HG03159 (cell line): ENCODE measurements at regions not wholly inside any gene's neighbourhood (a gene's known extent, or its start where the extent isn't known, plus 50 kb on each side); places are given as distances from the start of the nearest gene placed in this dataset.

ENCODE experiments used
- ATAC-seq: cut with Tn5 transposase; IDR thresholded peaks from one replicate; pipeline ENCODE4 v1.9.1; 2021; ENCODE audit warnings: mild to moderate bottlenecking, moderate library complexity; ENCODE audit not compliant: unreplicated experiment

DNA sequence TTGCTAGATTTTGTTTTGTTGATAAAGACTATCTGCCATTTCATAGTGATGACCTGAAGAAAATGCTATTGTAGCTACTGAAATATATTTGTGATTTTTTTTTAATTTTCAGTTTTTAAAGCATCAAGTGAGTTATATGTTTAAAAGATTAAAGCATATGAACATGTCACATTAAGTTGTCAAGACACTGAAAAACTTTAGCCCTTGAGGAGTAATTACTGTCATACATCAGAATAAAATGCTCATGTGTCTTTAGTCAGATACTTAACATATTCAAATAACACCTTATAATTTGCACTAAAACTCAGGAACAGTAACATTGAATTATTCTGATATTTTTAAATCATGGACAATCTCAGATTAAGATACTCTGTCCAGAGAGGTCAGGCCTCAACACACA lies 108.1 kb upstream of the ATXN7L3B start:
- ATAC-seq, result no peak

DNA sequence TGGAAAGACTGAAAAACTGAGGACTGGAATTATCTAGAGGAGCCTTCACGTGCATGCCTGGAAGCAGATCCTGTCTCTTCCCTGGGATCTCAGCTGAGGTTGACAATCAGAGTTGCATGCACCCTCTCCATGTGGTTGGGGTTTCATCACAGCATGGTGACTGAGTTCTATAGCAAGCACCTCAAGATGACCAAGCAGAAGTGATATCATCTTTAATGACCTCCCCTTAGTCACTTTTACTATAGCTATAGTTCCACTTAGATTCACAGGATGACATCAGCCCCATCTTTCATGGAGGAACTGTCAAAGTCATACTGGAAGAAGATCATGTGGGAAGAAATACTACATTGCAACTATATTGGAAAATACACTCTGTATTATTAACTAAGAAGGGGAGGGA lies 105.8 kb upstream of the ATXN7L3B start:
- ATAC-seq, result no peak

DNA sequence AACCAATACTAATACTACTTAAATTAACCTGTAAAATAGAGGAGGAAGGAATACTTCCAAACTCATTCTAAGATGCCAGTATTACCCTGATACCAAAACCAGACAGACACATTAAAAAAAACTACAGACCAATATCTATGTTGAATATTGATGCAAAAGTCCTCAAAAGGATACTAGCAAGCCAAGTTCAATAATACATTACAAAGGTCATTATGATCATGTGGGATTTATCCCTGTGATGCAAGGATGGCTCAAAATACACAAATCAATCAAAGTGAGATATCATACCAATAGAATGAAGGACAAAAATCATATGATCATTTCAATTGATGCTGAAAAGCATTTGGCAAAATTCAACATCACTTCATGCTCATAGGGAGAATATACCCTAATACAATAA lies 97.2 kb upstream of the ATXN7L3B start:
- ATAC-seq, result no peak

DNA sequence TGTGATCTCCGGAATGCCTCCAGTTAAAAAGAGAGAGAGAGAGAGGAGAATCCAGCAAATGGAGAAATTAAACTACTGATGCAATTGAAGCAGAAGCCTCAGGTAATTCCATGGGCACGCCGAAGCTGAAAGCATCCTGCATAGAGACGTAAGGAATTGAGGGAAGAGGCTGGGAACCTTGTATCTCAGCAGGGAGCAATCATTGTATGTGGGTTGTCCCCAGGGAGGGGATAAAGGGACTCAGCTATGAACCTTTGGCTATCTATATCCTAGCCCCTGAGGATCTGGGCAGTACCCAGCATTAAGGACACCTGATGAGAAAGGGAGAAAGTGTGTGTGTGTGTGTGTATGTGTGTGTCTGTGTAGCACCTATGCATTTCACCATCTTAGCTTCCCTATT lies 95.8 kb upstream of the ATXN7L3B start:
- ATAC-seq, result no peak

DNA sequence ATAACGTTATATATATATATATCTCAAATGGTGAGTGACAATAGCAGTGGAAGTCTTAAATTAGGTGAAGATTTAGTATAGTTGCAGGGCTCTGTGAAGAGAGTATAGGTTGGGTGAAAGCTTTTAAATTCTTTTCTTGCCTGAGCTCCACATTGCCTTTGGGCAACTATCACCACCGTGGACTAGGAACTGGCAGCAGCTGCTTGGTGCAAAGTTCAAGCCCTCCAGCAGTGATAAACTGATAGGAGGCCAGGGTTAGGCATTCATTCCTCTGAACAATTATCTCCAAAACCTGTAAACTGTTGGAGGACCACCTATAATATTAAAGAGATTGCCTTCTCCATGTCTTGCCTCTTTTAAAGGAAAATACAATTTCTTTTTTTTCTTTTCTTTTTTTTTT lies 91.2 kb upstream of the ATXN7L3B start:
- no peak for ATAC-seq

DNA sequence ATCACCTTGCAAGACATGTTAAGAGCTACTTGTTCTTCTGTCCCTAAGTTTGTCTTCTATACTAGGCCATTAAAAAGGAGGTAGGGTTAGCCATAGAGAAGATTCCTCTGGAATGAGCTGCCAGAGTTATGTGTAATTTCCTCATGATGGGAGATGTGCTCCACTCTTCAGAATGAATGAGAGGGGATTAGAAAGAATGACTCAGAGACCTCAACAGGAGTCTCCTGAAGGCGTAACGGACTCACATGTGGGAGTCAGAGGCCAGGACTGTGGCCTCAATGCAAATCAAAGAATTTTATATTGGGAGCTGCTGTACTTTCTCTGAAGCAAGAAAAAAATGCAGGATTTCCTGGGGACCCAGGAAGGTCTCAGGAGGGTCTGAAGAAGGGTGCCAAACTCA lies 87.8 kb upstream of the ATXN7L3B start:
- no peak for ATAC-seq

DNA sequence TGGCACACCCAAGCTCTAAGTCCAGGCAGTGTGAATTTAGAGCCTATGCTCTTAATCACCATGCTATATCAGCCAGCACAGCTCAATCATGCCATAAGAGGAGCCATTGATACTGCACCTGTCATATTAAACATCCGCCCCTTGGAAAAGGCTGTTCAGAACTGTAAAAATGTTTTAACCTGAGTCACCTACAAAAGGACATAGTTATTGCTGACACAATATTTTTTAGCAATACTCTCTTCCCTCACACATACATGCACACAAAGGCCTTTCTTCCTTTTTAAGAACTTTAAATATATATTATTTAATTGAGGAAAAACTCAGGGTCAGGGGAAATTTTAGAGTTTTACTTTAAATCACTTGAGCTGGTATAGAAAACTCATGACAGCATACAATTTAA lies 83.5 kb upstream of the ATXN7L3B start:
- no peak for ATAC-seq

DNA sequence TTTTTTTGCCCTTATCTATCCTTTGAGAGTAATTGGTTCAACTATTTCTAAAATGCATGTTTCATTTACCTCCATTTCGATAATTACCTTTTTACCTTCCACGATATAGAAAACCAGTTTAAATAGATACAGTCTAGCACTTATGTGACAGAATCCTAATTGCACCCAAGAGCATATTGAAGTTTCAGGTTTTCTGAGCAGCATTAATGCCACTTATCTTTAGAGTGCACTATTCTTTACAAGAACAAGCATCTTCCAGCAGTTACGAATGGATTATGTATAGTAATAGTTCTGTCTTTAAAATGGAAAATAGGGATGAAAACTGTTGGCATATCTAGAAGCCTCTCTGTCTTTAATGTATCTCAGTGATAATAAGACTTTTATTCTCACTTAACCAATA lies 82.2 kb upstream of the ATXN7L3B start:
- no peak for ATAC-seq

DNA sequence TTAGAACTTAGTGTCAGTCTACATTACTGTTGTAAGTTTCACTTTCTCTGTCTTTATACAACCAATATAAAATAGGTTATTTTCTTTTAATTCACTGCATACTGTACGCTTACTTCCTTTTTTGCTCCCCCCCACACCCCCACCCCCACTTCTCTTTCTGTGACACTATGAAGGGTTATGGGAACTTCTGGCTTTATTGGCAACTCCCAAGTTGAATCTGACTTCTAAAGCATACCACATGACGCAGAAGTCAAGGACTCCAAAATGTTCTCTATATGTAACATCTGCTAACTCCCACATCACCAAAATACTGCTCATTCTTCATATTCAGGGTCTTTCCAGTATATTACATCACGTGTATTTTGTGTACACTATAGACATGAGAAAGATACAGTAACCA lies 81.2 kb upstream of the ATXN7L3B start:
- no peak for ATAC-seq

DNA sequence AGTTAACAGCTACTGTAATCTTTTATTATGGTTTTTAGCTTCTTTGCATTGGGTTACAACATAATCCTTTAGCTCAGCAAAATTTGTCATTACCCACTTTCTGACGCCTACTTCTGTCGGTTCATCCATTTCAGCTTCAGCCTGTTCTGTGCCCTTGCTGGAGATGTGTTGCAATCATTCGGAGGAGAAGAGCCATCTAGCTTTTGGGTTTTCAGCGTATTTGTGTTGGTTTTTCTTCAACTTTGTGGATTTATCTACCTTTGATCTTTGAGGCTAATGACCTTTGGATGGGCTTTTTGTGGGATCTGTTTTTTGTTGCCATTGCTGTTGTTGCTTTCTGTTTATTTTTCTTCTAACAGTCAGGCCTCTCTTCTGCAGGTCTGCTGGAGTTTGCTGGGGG lies 69.2 kb upstream of the ATXN7L3B start:
- ATAC-seq, result no peak

DNA sequence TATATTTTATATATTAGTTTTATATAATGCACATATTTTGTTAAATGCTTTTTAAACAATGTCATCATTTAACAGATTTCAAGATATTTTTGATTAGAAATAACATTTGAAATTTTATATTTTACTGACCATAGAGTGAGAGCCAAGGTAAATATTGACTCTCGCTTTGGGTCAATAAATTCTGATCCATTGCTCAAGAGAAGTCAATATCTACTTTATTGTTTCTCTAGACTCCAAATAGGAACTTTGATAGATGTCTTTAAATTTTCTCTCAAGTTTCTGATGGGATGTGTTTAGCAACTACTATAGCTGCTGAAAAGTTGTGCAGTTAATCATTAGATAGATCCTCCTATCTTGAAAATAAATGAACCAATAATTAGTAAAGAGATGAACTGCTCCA lies 61.4 kb upstream of the ATXN7L3B start:
- no peak for ATAC-seq

DNA sequence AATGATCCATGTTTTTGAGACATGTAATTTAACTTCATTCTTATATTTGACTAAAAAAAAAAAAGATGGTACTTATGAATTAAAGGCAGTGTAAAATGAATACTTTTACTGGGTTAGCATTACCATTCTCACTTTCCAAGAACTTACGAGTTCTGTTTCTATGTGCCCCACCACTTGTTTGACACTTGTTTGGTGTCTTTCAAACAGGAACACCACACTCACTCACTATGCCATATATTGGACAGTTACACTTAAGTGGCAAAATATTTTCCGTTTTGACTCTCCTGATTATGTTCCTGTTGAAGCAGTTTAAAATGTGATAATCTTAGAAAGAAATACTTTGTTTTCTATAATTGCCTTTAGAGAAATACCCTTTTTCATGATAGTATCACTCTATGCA lies 56.6 kb upstream of the ATXN7L3B start:
- ATAC-seq, result no peak

DNA sequence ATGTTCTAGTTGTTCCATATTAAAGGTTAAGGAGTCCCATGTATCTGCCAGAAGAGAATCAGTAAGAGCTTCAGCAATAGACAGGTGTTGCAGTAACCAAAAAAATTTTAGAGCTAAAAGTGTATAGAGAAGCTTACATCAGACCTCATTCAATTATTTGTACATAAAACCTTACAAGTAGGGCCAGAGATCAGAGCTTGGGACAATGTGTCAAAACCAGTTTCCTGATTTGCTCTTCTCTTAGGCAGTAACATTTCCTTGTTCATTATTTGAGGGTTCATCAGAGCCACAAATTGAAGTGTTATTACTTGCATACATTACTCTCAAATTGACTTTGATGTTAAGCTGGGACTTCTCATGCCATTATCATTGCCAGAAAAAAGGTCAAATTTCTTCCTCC lies 55.5 kb upstream of the ATXN7L3B start:
- ATAC-seq, result no peak

DNA sequence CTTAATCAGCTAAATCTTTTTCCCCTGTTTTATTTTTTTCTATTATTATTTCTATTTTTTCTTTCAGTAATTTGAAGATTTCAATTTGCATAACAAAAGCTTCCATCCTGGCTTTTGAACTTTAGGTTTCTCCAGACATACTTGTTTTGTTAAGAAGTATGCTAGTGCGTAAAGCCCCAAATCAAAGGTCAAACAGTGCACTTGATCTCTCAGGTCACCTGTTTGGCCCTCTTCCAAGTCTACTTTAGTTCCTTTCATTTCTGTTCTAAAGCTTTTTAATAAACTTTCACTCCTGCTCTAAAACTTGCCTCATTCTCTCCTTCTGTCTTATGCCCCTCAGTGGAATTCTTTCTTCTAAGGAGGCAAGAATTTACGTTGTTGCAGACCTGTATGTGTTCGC lies 54.6 kb upstream of the ATXN7L3B start:
- ATAC-seq, result no peak
